Activated T-cell treated with anti-CD3 and anti-CD28 coated beads for 24 hours (primary cell): ENCODE measurements at regions not wholly inside any gene's neighbourhood (a gene's known extent, or its start where the extent isn't known, plus 50 kb on each side); places are given as distances from the start of the nearest gene placed in this dataset.

Experiments used
- DNase-seq: peaks from one replicate; pipeline ENCODE4 v3.0.0-alpha.2; 2020; ENCODE audit warnings: low read depth

DNA sequence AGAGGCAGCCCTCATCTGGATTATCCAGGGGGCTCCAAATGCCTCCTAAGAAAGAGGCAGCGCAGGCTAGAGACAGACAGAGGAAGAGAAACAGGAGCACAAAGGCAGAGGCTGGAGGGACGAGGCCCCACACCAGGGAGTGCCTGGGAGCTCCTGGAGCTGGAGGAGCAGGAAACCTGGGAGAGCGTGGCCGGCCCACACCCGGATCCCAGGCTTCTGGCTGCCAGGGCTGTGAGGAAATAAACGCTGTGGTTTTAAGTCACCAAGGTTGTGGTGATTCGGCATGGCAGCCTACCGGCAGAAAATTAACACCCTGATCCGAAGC lies 165.5 kb downstream of the OLFM1 start:
- DNase-seq = no peak

DNA sequence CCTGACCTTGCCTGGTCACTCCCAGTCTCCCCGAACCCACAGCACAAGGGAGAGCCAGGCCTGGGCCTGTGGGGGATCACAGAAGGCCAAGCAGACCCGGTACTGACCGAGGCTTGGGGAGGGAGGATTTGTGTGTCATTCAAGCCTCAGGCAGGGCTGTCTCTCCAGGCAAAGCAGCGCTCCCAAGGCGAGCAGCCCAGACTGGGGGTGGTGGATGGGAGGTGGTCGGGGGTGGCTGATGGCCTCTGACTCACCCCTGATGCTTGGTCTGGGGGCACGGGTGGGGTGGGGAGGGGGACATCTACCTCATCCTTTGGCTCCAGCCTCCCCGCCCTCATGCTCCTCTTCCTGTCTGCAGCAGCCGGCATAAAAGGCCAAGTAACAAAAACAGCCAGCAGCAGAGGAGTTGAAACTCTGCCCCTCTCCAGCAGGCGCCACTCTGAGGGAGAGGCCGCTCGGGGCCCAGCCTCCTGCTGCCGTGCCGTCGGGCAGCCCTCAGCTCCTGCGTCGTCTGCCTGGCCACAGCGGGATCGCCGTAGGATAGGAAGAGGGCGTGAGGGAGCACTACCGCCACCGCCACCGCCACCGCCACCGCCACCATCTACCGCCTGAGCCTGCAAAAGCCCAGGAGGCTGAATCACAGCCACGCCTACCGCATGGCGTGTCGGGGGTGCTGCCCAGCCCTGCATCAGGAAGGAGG lies 166.0 kb downstream of the OLFM1 start:
- DNase-seq = no peak

DNA sequence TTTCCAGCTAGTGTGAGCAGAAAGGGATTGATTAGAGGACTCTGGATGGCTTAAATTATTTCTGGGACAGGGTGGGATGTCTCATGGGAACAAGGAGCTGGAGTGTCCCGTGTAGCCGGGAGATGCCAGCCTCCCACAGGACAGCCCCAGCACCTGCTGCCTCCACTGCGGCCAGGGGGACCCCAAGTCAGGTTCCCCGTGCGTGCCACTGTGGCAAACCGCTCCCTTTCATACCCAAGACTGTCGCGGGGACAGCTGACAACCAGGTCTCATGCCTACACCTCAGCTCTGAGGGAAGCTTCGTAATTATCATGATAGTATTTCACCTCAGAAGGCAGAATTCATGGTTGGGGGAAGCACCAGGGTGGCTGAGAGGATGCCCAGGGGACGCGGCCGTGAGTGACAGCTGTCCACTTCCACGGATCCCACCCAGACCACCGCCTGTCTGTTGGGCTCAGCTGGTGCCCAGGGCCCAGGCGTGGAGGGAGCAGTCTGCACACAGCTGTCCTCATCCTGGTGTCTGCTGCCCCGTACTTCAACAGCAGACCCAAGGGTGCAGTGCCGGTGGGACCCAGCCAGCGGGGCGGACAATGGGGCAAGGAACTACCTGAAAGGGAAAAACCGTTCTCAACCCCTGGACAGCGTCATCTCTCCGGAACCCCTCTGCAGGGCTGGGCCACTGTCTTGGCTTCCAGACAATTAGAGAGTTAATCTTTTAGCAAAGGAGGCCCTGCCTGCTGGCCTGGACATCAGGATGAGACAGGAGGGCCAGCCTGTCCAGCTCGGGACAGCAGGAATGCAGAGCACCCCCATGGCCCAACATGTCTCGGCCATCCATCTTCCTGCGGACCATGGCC lies 166.9 kb downstream of the OLFM1 start:
- no peak for DNase-seq

DNA sequence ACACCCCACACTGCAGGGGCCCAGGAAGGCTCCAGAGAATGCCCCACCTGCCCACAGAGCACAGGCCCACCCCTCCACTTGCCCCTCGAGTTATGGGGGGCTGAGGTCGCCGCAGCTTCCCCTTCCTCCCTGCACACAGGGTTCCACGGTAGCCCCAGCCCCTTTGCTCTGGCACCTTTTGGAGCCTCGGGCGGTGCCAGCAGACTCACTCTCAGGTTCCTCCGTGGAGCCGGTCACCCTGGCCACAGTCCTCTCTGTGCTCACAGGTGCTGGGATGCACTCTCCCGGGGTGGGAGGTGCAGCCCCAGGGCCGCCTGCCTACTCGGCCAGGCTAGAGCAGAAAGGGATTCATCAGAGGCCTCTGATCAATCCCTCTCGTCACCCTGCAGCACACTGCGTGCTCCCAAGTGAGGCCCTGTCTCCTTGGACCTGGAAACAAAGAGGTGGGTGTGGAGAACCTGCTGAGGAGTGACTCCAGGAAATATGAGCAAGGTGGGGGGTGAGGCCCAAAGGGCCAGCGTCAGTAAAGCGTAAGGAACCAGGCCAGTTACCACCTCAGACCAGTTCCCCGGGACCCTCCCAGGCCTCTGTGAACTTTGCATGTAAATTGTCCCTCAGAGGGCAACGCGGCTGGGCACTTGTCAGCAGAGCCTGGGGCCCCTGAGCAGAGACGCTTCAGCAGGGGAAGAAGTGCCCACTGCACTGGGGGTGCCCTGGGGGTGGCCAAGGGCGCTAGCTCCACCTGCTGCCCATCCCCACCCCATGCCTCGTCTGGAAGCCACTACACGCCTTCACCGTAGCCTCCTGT lies 167.8 kb downstream of the OLFM1 start:
- DNase-seq = no peak

DNA sequence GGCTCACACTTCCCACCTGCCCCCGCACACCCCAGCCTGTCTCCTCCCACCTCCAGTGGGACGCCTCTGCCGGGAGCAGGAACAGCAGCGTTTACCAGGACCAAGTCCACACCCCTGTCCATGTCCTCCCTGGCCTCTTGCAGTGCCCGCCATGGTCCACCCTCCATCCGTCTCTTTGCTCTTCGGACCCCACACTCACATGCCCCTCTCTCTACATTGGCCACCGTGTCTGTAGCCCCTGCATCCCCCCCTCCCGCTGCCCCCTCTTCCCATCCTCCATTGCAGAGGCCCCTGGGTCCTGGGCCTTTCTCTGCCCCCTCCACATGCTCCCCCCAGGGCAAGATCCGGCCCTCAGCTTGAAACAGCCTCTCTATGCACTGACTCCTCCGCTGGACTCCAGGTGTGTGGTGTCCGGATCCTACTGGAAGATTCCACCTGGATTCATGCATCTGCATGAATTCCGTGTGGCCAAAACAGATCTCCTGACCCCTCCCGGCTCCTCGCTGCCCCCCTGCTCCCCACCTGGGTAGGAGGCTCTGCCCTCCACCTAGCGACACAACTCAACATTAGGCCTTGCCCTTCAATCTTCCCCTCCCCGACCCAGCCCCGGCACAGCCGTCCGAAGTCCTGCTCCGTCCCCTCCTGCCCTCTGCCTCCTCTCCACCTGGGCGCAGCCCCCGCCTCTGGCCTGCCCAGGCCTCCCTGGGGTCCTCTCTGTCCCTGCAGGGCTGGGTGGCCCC lies 168.5 kb downstream of the OLFM1 start:
- DNase-seq = no peak

DNA sequence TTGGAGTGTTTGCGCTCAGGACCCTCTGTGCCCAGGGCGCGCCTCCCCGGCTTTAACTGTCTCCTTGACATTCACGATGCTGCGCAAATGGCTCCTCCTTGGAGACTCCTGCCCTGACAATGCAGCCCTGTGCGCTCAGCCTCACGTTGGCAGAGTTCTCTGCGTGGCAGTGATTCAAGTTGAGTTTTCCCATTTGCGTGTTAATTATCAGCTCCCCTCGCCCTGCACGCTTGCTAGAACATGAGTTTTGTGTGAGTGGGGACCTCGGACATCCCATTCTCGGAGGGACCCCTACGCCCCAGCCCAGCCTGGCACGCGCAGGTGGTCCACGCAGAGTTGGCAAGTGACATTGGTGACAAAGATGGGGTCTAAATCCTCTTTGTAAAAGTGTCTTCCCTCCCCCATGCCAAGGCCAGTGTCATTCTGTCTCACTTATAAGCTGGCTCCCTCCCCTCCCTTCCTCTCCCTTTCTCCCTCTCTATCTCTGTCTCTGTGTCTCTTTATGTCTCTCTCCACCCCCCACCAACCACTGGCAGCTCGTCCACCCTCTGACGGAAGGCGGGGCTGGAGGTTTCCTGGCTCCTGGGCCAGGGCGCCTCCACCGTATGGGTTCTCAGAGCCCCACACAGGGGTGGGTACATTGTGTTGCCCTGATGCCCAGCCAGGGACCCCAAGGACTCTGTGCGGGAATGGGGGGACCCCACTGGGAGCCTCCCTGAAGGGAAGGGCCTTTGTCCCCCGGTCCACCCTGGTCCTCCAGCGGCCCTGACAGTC lies 169.3 kb downstream of the OLFM1 start:
- DNase-seq = no peak

DNA sequence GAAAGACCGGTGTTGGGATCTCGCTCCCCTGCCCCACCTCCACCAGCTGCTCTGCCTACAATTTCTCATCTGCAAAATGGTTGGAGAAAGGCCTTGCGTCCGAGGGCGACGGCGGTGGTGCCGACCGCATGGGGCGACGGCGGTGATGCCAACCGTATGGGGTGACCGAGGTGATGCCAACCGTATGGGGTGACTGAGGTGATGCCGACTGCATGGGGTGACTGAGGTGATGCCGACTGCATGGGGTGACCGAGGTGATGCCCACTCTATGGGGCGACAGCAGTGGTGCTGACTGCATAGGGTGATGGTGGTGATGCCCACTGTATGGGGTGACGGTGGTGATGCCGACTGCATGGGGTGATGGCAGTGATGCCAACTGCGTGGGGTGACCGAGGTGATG lies 171.0 kb downstream of the OLFM1 start:
- DNase-seq = no peak

DNA sequence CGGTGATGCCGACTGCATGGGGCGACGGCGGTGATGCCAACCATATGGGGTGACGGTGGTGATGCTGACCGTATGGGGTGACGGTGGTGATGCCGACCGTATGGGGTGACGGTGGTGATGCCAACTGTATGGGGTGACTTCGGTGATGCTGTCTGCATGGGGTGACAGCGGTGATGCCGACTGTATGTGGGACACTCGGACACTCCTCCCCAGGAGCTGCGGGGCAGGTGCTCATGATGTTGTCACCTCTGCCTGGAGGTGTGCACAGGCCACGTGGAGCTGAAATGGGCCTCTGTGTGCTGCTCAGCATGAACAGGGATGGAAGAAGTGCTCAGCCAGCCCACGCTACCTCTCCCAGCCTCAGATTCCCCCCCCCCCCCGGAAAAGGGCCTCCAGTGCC lies 171.8 kb downstream of the OLFM1 start:
- DNase-seq = no peak

DNA sequence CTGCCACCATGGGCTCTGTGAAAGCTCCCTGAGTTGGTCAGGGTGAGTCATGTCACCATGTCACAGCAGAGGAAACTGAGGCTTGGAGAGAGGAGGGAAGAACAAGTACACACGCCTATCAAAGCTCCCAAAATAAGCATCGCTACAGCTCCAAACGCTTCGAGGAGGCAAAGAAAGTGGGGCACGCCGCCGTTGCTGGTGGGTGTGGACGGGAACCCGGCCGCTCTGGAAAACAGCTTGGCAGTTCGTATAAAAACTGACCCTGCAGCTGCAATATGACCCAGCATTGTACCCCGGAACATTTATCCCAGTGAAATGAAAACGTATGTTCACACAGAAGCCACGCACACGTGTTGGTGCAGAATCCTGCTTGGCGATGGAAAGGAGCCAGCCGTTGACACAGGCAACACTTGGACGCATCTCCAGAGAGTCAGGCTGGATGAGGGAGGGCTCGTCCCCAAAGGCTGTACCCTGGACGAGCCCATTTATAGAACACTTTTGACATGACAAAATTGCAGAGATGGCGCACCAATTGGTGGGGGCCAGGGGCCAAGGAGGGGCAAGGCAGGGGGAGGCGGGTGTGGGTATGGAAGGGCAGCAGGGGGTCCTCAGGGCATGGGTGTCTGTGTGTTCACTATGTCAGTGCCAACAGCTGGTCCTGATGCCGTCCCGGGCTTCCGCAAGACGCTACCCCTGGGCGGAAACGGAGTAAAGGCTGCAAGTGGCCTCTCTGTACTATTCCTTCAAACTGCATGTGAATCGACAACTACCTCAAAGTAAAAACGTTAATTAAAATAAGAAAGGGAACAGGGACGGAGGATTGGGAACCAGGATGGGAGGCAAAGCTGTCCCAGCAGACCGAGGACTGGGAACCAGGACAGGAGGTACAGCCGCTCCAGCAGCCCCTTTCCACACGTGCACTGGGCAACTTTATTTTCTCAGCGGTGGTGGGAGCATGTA lies 173.0 kb downstream of the OLFM1 start:
- DNase-seq = no peak

DNA sequence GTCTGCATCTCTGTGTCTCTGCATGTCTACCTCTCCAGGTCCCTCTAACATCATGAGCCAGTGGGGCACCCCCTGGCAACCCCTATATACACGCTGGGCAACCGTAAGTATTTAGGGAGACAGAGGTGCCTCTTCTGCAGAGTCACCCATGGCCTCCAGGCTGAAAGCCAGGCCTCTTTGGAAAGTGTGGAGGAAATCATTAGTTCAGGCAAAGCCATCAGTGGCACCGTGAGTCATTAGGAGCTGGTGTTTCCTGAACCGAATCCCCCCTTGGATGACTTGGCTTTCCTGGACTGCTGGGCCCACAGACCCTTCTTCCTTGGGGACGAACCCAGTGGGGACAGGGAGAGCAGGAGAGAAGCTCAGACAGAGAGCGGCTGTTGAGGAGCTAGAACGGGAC lies 174.8 kb downstream of the OLFM1 start:
- no peak for DNase-seq

DNA sequence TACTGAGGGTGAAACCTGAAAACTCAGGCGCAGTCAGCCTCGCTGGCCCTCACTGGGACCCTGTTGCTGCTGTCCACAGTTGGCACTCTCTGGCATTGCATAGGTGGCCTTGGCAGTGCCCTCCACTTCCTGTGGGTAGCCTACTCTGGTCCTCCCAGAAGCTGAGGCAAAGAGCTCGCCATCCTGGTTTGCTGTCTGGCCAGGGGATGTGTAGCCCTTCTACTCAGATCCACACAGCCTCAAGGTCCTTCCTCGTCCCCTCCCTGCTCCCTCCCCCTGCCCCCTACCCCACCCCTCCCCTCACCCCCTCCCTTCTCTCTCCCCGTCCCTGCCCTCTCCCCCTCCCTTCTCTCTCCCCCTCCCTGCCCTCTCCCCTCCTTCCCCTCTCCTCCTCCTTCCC lies 176.0 kb downstream of the OLFM1 start:
- DNase-seq = no peak

DNA sequence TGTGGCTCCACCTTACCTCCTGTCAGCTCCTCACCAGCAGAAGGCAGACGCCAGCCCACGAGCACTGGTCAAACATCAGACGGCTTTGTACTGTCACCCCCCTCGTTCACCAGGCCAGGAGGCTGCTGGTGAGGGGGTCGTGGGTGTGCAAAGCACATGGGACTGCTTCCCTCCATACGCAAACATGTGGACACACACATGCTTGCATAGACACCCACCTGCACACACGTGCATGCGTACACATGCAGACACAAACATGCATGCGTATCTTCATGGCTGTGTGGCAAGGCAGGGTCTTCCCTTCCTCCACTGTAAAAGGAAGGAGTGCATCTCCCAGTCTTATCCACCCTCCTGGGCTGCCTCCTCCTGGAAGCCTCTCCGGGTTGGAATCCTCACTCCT lies 178.5 kb downstream of the OLFM1 start:
- DNase-seq = no peak

DNA sequence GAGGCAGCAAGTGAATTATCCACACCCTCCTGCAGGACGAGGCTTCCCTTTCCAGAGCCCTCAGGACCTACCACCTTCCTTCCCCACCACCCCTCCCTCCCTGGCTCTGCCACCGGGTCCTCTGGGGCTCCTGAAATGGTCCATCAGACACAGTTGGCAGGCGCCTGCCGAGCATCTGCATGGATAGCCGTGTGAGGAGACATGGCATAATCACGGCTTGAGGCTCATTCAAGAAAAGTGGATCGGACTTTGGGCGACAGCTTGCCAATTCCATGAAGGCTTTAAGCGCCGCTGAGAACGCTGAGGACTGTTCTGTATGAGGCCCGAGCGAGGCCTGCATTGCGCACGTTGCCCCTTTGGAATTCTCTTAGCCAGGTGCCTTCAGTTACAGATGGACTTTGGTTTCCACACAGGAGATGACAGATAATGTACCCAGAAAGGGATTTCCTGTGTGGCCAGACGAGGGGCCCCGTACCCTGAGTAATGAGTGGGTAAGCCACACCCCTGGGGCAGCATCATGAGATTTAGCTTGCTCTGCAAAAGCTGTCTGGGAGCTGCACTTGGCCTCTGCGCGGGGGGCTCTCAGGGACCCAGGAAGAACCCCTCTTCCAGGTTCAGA lies 179.8 kb downstream of the OLFM1 start:
- no peak for DNase-seq

DNA sequence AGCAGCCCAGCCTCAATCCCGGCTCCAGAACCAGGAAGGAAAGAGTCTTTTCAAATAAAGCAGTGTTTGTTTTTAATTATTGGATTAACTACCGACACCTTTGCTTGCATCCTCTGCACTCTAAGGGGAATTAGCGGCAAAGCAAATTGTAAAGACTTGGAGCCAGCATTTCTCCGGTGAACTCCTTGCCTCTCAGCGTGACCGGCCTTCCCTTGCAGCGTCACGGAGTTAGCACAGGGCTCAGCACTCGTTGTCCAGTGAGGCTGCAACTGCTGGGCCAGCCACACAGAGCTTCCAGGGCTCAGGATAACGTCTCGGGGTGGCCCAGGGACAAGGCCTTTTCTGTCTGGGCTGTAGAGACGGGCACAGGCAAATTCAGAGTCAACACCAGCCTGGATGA lies 180.6 kb downstream of the OLFM1 start:
- DNase-seq = no peak

DNA sequence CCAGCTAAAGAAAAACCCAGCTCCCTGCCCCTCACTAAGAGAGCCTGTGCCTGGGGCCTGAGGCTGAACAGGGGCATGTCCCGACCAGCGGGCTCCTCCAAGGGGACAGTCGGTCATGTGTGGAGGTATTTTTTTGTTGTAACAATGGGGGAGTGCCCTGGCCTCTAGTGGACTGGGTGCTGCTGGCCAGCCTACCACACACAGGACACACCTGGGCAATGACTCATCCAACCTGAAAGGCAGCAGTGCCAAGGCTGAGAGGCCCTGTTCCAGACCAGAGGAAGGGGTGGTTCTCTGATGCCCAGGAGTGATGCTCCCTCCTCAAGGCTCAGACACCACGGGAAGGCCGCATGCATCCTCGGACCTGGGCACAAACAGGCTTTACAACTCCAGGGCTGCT lies 181.5 kb downstream of the OLFM1 start:
- DNase-seq = no peak

DNA sequence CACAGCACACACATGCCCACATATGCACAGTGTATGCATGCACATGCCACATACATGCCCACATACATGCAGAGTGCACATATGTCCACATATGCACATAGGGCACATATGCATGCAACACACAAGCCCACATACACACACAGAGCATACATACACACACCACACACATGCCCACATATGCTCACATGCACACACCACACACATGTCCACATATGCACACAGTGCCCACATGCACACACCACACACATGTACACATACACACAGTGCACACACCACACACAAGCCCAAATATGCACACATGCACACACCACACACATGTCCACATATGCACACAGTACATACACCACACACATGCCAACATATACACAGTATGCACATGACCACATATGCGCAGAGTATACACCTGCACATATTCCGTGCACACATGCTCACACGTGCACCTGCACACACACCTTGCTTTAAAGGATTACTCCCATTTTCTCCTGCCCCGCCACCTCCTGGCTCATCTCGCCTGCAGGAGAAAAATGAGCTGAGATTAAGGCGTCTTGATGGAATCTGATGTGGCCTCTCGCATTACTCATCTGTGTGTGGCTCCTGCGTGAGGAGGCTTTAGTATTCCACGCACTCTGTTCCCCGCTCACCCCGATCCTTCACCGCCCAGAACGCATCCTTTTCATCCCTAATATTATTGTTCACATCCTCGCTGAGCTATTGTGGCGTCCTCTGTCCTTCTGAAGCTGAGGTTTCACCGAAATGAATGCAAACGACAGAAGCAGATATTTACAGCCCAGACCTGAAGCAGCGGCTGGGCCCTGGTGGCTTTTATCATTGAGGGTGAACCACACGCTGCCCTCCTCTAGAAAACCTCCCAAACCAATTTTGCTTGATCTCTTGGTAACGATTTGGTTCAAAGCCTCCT lies 182.7 kb downstream of the OLFM1 start:
- no peak for DNase-seq

DNA sequence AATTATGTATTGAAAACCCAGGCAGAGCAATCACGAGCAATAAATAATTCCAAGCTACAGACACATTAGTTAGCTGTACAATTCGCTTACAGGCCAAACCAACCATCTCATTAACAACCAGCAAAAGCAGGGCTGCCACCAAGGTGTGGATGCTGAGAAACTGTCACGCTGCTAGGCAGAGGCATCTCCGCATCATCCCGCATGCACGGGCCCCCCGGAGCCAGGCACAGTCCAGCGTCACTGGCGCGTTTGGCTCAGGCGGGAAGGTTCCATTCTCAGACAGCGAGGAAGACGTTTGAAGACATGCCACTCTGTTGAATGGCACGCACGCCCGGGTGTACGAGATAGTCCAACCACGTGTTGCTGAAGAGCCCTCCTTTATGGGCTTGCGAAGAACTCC lies 184.0 kb downstream of the OLFM1 start:
- no peak for DNase-seq

DNA sequence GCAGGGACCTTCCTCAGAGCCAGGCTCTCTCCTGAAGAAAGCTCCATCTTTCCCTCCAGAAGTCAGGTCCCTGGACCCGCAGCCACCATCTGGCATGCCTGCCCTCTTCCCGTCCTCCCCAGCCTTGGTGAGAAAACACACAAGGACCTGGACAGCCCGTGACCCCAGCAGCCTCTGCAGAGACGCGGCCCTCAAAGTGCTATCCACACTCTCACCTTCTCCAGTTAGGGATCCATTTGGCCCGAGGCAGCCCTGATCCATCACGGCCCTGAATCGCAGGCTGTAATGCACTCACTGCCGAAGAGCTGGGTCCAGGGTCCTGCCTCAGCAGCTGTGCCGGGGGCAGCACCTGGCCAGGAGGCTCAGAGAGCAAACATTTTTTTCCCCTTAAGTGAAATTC lies 185.1 kb downstream of the OLFM1 start:
- DNase-seq = no peak

DNA sequence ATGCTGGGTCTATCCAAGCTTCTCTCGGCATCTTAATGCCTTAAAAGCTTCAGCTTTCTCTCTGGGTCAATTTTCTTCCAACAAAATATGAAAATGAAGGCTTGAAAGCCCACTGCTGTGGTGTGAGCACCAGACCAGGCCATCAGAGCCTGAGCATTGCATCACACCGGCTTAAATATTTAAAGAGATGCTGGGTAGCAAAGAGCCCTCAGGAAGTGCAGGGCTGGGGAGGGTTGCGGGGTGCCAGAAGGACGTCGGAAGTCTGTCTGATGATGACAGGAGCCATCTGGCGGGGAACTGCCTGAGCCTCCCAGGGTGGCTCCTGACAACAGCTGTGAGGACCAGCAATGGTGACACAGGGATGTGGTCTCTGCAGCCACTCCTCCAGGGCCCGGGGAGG lies 185.5 kb downstream of the OLFM1 start:
- DNase-seq = no peak
